Ishikawa (cell line): ENCODE measurements at regions not wholly inside any gene's neighbourhood (a gene's known extent, or its start where the extent isn't known, plus 50 kb on each side); places are given as distances from the start of the nearest gene placed in this dataset.

Experiments used
- CREB1 ChIP-seq: IDR thresholded peaks from 2 replicates; pipeline ENCODE4 v1.6.1; 2012; ENCODE audit warnings: low read depth
- EP300 ChIP-seq: IDR thresholded peaks from 2 replicates; pipeline ENCODE4 v1.6.1; 2012; ENCODE audit warnings: borderline replicate concordance
- RAD21 ChIP-seq: IDR thresholded peaks from 2 replicates; pipeline ENCODE4 v1.6.1; 2012; ENCODE audit warnings: low read depth

DNA sequence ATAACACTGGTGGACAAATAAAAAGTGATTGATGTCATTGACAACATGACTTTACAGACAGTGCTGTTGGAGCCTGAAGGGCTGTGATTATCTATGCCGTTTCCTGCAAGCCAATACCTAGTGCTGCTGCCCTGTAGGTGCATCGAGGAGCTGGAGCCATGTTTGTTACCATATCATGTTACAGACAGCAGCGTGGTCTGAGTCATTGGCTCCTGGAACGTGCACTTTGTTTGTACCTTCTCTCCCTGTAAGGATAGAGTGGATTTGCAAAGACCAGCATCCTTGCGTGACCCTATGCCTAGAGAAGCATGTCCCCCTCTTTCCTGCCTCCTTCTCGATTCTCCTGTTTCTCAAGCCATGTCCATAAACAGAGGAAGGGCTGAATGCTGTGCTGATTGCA lies 597.2 kb downstream of the TYW1 start:
- TF ChIP-seq RAD21 (no peak), EP300 (no peak), CREB1 (no peak)
